HFFc6 (cell line): ENCODE measurements at regions not wholly inside any gene's neighbourhood (a gene's known extent, or its start where the extent isn't known, plus 50 kb on each side); places are given as distances from the start of the nearest gene placed in this dataset.

Experiments used
- DNase-seq: peaks from one replicate; pipeline ENCODE4 v3.0.0-alpha.2; 2018
- H3K27ac Mint-ChIP-seq: 2 replicates; pipeline ENCODE4 v1.8.0; 2020; ENCODE audit warnings: mild to moderate bottlenecking, mixed read lengths
- H3K27me3 Mint-ChIP-seq: 2 replicates; pipeline ENCODE4 v1.8.0; 2021; ENCODE audit warnings: mild to moderate bottlenecking, moderate library complexity, mixed read lengths; ENCODE audit not compliant: insufficient read depth
- H3K36me3 Mint-ChIP-seq: 2 replicates; pipeline ENCODE4 v1.8.0; 2021; ENCODE audit warnings: low read depth, mixed read lengths
- H3K4me1 Mint-ChIP-seq: 2 replicates; pipeline ENCODE4 v1.8.0; 2020; ENCODE audit warnings: low read depth, mixed read lengths
- H3K4me3 Mint-ChIP-seq: 2 replicates; pipeline ENCODE4 v1.8.0; 2020; ENCODE audit warnings: mild to moderate bottlenecking, moderate library complexity, mixed read lengths
- H3K9me3 Mint-ChIP-seq: 2 replicates; pipeline ENCODE4 v1.8.0; 2020; ENCODE audit warnings: mild to moderate bottlenecking, mixed read lengths
- CTCF ChIP-seq: fragments of 200-600 bp; sonication (generic); IDR thresholded peaks from 2 replicates; pipeline ENCODE4 v1.5.0; 2021; ENCODE audit warnings: antibody characterized with exemption, mild to moderate bottlenecking

GRCh38 chr10:33889371-33889770, 554.9 kb upstream of the NRP1 start:
- no peak overlapping the region for H3K27ac Mint-ChIP-seq
- H3K4me1 Mint-ChIP-seq, result no peaks in the 10 kb centered on the region
- H3K36me3 Mint-ChIP-seq, result no peaks in the 10 kb centered on the region
- H3K4me3 Mint-ChIP-seq, result no peak overlapping the region
- no peak for TF ChIP-seq CTCF
- no peaks in the 10 kb centered on the region for H3K9me3 Mint-ChIP-seq
- DNase-seq, result no peak
- peaks cover 7% of the 10 kb centered on the region for H3K27me3 Mint-ChIP-seq

- no peak overlapping the region for H3K4me3 Mint-ChIP-seq
- no peaks in the 10 kb centered on the region for H3K36me3 Mint-ChIP-seq
- no peak for TF ChIP-seq CTCF
- no peaks in the 10 kb centered on the region for H3K4me1 Mint-ChIP-seq
- H3K27me3 Mint-ChIP-seq, result peaks cover 9% of the 10 kb centered on the region
- no peaks in the 10 kb centered on the region for H3K9me3 Mint-ChIP-seq
- no peak overlapping the region for H3K27ac Mint-ChIP-seq
- DNase-seq, result no peak
Measured at GRCh38 chr10:33887188-33887587, 552.7 kb upstream of the NRP1 start.

GRCh38 chr10:33886299-33886698, 551.8 kb upstream of the NRP1 start:
- Mint-ChIP-seq H3K27ac (no peak overlapping the region), H3K27me3 (peaks cover 6% of the 10 kb centered on the region), H3K4me1 (no peaks in the 10 kb centered on the region), H3K4me3 (no peak overlapping the region), H3K36me3 (no peaks in the 10 kb centered on the region), H3K9me3 (no peaks in the 10 kb centered on the region)
- no peak for TF ChIP-seq CTCF
- no peak for DNase-seq

- Mint-ChIP-seq H3K4me1 (no peaks in the 10 kb centered on the region), H3K36me3 (no peaks in the 10 kb centered on the region), H3K27me3 (peaks cover 11% of the 10 kb centered on the region), H3K4me3 (no peak overlapping the region), H3K27ac (no peak overlapping the region), H3K9me3 (no peaks in the 10 kb centered on the region)
- DNase-seq, result no peak
- no peak for TF ChIP-seq CTCF
Measured at GRCh38 chr10:33884604-33885003, 550.1 kb upstream of the NRP1 start.

GRCh38 chr10:33883881-33884280, 549.4 kb upstream of the NRP1 start:
- no peaks in the 10 kb centered on the region for H3K4me1 Mint-ChIP-seq
- no peak for DNase-seq
- no peak overlapping the region for H3K27ac Mint-ChIP-seq
- H3K4me3 Mint-ChIP-seq, result no peak overlapping the region
- no peaks in the 10 kb centered on the region for H3K9me3 Mint-ChIP-seq
- H3K36me3 Mint-ChIP-seq, result no peaks in the 10 kb centered on the region
- H3K27me3 Mint-ChIP-seq, result peaks cover 13% of the 10 kb centered on the region
- no peak for TF ChIP-seq CTCF

GRCh38 chr10:33882996-33883395, 548.5 kb upstream of the NRP1 start:
- no peaks in the 10 kb centered on the region for H3K4me1 Mint-ChIP-seq
- no peak for TF ChIP-seq CTCF
- no peak overlapping the region for H3K27ac Mint-ChIP-seq

More at GRCh38 chr10:33882996-33883395, 548.5 kb upstream of the NRP1 start:
- Mint-ChIP-seq H3K36me3 (no peaks in the 10 kb centered on the region), H3K9me3 (no peaks in the 10 kb centered on the region), H3K4me3 (no peak overlapping the region), H3K27me3 (peaks cover 13% of the 10 kb centered on the region)
- DNase-seq, result no peak
